Embryonic facial prominence (tissue), 1 donor: ENCODE measurements at regions not wholly inside any gene's neighbourhood (a gene's known extent, or its start where the extent isn't known, plus 50 kb on each side); places are given as distances from the start of the nearest gene placed in this dataset.

Experiments used
- DNase-seq: peaks from one replicate; pipeline ENCODE4 v3.0.0-alpha.2; 2016; ENCODE audit errors: extremely low spot score

- no peak for DNase-seq
Measured at GRCh38 chr21:38740090-38740489, 65.6 kb upstream of the ETS2 start.

- no peak for DNase-seq
Measured at GRCh38 chr21:38741092-38741949, 64.4 kb upstream of the ETS2 start.

GRCh38 chr21:38741950-38742256, 63.8 kb upstream of the ETS2 start:
- no peak for DNase-seq

- no peak for DNase-seq
Measured at GRCh38 chr21:38742580-38743260, 63.0 kb upstream of the ETS2 start.

- no peak for DNase-seq
Measured at GRCh38 chr21:38743772-38744529, 61.8 kb upstream of the ETS2 start.

GRCh38 chr21:38744861-38745260, 60.9 kb upstream of the ETS2 start:
- no peak for DNase-seq

- DNase-seq, result no peak
Measured at GRCh38 chr21:38747810-38748209, 57.9 kb upstream of the ETS2 start.

GRCh38 chr21:38751379-38752050, 54.2 kb upstream of the ETS2 start:
- DNase-seq, result no peak

- DNase-seq, result no peak
Measured at GRCh38 chr21:38752051-38752505, 53.7 kb upstream of the ETS2 start.

GRCh38 chr21:38753114-38753513, 52.6 kb upstream of the ETS2 start:
- DNase-seq, result no peak

- peak; percentile 31 for DNase-seq
Measured at GRCh38 chr21:38753557-38753971, 52.2 kb upstream of the ETS2 start.
